ENCODE measurements at regions not wholly inside any gene's neighbourhood (a gene's known extent, or its start where the extent isn't known, plus 50 kb on each side); places are given as distances from the start of the nearest gene placed in this dataset.

DNA sequence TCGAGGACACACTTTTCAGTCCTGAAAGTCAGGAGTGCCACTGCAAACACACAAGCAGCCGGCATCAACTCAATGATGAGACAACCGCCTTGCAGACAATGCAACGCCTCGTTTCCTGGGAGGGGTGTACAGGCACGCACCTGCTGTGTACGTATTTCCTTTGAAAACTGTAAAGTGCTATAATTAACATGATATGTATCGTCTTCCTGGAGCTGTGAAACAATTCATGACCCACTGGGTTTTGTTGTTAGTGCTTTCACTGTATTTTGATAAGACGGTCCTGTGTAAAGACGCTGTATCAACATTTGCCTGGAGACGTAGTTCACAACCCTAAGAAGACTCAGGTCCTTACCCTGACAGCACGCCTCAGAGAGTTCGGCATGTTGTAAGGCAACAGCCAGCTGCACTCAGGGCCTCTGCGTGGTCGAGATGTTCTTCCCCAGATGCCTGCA is 105.7 kb upstream of the ANO1 start:
- no peak for DNase-seq (ENCODE audit: low read depth)

DNA sequence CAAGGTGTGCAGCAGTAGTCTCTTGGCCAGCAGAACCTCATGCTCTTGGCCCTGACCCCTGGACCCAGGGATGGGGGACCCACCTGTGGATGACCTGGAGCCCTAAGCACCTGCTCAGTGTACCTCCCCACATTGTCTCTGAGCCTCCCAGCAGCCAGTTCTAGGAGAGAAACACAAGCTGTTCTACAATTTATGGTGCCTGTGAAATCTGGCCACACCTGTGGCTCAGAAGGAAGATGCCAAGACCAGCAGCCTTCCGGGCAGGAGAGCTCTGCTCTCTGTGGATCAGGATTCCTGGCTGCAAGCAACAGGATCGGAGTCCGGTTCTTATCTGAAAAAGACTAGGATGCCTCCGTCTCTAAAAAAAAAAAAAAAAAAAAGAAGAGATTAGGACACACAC is 103.6 kb upstream of the ANO1 start:
- DNase-seq (ENCODE audit: low read depth), result no peak

DNA sequence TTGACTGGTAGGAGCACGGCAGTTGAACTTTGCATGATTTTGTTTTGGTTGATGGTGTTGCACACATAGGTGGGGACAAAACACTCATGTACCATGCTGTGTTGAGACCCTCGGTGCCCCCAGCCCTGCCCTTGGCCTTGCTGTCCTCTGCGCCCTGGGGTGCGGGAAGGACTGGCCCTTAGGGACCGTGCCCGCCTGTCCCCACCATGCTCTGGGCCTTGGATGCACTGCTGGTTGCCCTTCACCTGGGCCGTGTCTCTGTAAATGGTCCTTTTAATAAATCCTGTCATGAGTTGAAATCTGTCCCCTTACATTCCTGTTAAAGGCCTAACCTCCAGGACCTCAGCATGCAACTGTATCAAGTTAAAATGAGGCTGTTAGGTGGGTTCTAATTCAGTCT is 102.3 kb upstream of the ANO1 start:
- DNase-seq (ENCODE audit: low read depth), result no peak

DNA sequence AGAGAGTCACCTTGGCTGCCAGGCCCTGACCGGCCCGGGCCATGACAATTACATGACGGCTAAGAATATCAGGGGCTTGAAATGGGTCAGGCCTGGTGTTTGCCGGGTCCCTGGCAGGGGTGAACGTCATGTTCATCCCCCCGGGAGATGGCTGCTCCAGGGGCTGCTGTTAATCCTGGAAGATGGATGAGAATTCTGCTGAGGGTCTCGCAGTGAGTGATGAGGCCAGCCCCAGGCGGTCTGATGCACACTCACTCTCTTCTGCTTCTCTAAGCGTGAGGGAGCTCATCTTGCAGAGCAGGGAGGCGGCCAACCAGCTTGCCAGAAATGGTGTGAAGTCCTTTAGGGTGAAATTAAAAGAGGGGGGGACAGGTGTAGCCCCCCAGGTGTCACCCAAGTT is 101.3 kb upstream of the ANO1 start:
- DNase-seq (ENCODE audit: low read depth), result no peak

GRCh38 chr11:69977951-69978350 is 100.2 kb upstream of the ANO1 start:
- no peak for DNase-seq (ENCODE audit: low read depth)

DNA sequence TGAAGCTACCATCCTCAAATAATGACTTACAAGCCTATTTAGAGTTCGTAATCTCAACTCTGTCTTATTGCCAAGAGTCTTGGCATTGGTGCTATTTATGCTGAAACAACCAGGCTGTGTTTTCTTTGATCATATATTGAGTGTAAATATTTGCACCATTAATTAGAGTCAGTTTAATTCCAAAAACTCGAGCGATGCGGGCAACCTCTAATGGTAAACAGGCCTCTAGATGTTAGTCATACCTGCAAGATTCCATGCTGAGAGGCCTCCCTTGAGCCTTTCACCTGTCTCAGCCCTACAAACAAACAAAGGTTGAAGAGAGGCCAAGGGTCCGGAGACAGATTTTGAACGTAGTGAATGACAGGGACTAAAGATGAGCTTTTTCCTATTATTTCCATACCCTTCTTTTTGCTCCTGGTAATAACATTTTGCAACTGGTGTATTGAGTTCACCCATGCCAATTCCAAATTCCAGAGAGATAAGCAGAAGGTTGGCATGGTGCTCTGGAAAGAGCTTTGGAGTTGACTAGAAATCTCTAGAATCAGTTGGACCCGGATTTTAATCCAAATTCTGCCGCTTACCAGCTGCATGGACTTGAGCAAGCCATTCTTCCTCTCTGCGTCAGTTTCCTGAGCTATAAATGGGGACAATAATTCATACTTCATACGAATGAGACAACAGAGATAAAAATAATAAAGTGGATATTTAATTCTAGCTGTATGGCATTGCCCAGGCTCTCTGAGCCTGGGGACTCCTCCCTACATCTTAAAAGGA is 99.1 kb upstream of the ANO1 start:
- no peak for DNase-seq (ENCODE audit: low read depth)

DNA sequence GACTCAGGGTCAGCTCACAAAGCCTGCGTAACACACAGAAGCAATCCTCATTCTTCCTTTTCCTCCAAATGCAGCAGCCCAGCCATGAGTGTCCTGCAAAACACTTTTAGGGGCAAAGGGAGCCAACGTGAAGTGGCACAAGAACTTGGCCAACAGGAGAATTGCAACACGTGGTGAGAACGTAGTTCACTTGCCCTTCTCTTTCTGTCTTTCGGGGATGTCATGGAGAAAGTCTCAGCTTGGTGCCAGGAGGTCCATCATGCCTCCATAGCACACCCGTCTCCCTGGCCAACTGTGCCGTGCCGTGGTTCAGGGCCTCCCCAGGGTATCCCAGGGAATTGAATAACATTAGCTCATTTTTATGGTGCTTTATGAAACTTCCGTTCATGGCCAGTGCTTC is 98.5 kb upstream of the ANO1 start:
- DNase-seq (ENCODE audit: low read depth), result no peak

DNA sequence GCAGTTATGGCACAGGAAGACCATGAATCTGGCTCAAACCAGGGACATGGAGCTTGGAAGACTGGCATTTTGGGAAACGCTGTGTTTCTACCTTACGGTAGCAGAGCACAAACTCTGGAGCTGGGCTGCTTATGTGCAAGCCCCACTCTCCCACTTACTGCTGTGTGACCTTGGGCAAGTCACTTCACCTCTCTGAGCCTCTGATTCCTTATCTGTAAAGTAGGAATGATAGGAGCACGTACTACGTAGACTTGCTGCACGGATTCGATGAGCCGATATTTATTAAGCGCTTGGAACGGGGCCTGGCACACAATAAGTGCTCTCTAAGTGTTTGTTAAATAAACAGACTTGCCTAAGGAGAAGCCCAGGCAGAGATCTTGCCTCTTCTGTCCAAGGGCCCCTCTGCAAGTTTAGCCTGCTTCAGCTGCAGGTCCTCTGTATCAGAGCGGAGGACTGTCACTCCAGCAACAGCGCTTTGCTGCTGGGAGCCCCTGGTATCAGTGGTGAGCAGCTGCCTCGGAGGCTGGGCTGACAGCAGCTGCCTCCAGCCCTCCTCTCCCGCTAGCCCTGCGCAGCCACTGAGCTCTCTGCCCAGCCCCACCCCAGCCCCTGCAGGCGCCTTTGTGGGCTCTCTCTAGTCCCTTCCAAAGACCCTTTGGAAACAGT is 96.9 kb upstream of the ANO1 start:
- no peak for DNase-seq (ENCODE audit: low read depth)

DNA sequence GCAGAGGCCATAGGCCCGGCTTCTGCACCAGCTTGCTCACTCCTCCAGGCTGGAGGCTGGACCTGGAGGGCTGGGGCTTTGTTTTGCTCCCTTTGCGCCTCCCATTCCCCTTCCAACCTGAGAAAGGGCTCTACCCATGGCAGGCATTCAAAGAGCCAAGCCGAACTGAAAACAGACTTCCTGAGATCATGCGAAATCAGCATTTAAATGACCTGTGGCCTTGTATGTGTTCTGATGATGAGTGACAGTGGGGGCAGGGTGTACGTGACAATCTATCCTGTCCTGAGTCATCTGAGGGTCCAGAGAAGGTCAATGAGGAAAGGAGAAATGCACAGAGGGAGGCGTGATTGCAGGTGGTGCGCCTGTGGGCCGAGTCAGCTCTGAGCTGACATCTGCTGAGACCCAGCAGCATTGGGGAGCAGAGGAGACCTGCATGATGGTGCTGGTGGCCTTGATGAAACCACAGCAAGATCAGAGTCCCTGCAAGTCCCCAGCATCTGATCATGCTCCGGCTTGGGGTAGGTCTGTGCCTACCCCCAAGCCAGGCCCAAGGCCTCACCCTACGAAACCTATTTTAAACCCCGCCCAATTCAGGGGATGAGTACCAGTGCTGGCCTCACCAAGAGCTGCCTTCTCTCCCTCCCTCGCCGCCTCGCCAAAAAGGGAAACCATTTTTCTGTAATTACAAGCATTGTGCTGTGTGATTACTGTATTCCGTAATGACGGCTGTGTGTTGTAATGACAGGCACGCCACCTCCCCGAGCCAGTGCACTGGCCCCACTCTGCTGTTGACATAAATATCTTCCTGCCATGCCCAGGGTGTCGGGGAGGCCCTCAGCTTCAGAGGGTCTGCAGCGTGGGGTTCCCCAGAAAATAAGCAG is 95.2 kb upstream of the ANO1 start:
- no peak for DNase-seq (ENCODE audit: low read depth)

GRCh38 chr11:69983571-69983877 is 94.6 kb upstream of the ANO1 start:
- DNase-seq (ENCODE audit: low read depth), result no peak

DNA sequence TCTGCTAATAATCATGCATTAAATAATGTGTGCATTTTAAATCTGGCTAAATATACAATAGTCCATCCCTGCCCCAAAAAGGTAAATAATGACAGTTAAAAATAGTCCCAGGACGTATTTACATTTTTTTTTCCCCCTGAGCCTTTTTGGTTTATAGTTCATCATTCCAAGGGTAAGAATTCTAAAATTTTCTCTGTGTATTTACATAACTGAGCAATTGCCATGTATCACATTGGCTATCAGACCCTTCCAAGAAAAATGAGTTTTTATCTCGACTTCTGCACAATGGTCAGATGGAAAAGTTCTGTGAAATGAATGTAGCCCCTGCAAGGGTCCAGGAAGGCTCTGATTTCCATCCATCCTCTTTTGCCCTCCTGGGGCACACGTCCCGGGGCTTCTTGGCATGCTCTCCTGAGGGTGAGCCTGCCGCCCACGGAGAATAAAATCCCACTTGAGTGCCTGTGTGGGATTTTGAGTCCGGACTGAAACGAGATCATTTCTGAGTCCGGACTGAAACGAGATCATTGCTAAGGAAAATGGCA is 94.1 kb upstream of the ANO1 start:
- no peak for DNase-seq (ENCODE audit: low read depth)

GRCh38 chr11:69984457-69985261 is 93.5 kb upstream of the ANO1 start:
- no peak for DNase-seq (ENCODE audit: low read depth)

DNA sequence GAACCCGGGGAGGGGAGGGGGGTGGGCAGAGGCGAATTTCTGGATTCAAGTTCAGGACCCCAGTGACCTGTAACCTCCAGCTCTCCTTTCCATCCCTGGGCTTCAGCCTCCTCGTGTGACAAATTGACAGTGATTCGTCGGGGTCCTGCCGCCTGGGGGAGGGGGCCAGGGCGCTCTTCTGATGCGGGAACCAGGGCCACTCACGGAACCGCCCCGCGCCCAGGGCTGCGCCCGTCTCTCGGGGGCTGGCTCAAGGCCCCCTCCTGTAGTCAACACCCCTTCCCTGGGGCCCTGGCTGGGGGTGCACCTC is 92.8 kb upstream of the ANO1 start:
- DNase-seq (ENCODE audit: low read depth), result no peak

- no peak for DNase-seq (ENCODE audit: low read depth)
These were observed 92.3 kb upstream of the ANO1 start for GRCh38 chr11:69985641-69986439.

DNA sequence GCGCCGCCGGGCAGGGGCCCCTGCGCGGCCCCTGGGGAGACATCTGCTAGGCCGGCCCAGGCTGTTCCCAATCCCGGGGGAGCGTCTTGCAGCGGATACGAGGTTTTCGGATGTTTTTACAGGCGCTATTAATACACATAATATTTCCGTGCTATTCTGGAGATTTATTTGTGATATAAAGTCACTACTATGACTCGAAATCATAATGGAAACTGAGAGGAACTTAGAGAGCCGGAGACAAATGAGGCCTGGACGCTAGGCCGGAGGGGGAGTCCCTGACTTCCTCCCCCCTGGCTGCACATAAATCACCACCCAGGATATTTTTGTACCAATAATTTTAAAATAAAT is 91.7 kb upstream of the ANO1 start:
- DNase-seq (ENCODE audit: low read depth), result no peak

- no peak for DNase-seq (ENCODE audit: low read depth)
These were observed 91.3 kb upstream of the ANO1 start for GRCh38 chr11:69986830-69987229.

GRCh38 chr11:69992026-69992425 is 86.1 kb upstream of the ANO1 start:
- no peak for DNase-seq (ENCODE audit: low read depth)

DNA sequence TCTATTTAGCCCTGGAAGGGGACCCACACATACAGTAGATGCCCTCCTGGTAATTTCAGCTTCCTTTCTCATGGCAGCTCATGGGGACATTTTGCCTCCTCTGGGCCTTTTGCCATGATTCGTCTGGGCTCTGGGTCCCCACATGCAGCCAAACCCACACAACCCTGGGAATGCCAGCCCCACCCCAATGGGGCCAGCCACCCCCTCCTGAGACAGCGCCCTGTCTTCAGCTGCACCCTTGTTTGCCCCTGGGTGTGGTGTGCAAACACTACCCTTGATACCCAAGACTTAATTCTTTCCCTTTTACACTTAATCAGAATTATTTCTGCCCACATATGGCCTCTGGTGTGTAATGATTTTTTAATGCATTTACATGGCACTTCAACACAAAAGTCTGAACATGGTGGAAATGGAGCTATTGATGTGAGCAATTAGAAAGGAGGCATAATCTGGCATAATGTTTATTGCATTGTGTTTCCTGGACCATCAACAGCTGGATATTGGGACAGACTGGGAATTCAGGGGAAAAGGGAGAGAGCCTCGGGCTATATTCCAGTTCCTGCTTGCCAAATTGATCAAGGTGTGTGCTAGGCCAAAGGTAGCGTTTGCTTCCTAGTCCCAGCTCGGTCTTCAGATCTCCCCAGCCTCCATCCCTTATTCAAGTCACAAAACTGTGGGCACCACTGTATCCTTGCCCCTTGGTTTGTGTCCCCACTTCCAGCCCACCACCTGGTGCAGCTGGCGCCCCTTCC is 85.0 kb upstream of the ANO1 start:
- no peak for DNase-seq (ENCODE audit: low read depth)

- no peak for DNase-seq (ENCODE audit: low read depth)
These were observed 83.3 kb upstream of the ANO1 start for GRCh38 chr11:69994810-69995209.

DNA sequence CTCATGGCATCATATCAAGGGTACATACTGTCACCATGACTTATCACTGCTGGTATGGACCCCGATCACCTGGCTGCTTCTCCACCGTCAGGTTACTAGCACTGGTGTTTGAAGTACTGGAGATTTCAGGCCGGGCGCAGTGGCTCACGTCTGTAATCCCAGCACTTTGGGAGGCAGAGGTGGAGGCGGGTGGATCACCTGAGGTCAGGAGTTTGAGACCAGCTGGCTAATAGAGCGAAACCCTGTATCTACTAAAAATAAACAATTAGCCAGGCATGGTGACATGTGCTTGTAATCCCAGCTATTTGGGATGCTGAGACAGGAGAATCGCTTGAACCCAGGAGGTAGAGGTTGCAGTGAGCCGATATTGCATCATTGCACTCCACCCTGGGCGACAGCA is 82.4 kb upstream of the ANO1 start:
- DNase-seq (ENCODE audit: low read depth), result no peak

DNA sequence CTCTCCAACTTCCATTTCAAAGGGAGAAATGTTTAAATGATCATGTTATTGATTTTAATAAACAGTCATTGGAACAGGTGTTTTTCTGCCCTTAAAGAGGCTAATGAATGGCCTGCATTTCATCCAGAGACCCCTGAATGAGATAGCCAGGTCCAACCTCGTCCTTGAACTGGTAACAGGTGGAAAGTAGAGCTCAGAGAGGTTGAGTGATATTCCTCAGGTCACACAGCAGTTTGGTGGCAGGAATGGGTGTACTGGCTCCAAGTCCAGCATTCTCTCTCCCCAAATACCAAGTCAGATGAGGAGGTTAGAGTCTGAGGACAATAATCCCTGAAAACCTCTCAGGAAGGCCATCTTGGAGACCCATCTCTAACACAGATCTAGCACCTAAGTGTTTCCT is 81.7 kb upstream of the ANO1 start:
- DNase-seq (ENCODE audit: low read depth), result no peak
